Stomach (tissue), 8 donors: ENCODE measurements at regions not wholly inside any gene's neighbourhood (a gene's known extent, or its start where the extent isn't known, plus 50 kb on each side); places are given as distances from the start of the nearest gene placed in this dataset.

Experiments
- DNase-seq, 2 donors: peaks; one replicate each; pipeline versions ENCODE4 v3.0.0 to v3.0.0-alpha.2; 2013 to 2019
- H3K27ac ChIP-seq, 5 donors: fragments of 200-600 bp in 4 of 5; sonication (generic) in 4 of 5; one replicate each; pipeline ENCODE4 v1.5.1; 2013 to 2019; ENCODE audit warnings: mild to moderate bottlenecking in 1 of 5, moderate library complexity in 1 of 5
- H3K27me3 ChIP-seq, 3 donors: fragments of 200-600 bp; sonication (generic); one replicate each; pipeline ENCODE4 v1.5.1; 2017 to 2019; ENCODE audit warnings: mixed run types in 1 of 3
- H3K36me3 ChIP-seq, 4 donors: fragments of 200-600 bp; sonication (generic); 1 replicate in 3 of 4; 2 replicates in 1 of 4; pipeline ENCODE4 v1.5.1; 2016 to 2019
- H3K4me1 ChIP-seq, 4 donors: fragments of 200-600 bp; sonication (generic); one replicate each; pipeline ENCODE4 v1.5.1; 2016 to 2019
- H3K4me3 ChIP-seq, 4 donors: fragments of 200-600 bp; sonication (generic) in 3 of 4; one replicate each; pipeline ENCODE4 v1.5.1; 2016 to 2019; ENCODE audit warnings: mild to moderate bottlenecking in 1 of 4
- H3K9me3 ChIP-seq, 4 donors: fragments of 200-600 bp; sonication (generic); one replicate each; pipeline ENCODE4 v1.5.1; 2016 to 2019
- EP300 ChIP-seq: sonication (generic); formaldehyde crosslinking; IDR thresholded peaks from one replicate; pipeline ENCODE4 v1.6.1; 2017; ENCODE audit warnings: antibody characterized with exemption
- POLR2A ChIP-seq, 4 donors: fragments of 450-650 bp; IDR thresholded peaks; one replicate each; pipeline ENCODE4 v1.6.1; 2016; ENCODE audit warnings: antibody characterized with exemption in 4 of 4, control low read depth in 2 of 4, mild to moderate bottlenecking in 1 of 4, moderate library complexity in 1 of 4
- POLR2AphosphoS5 ChIP-seq, 3 donors: sonication (generic); formaldehyde crosslinking; IDR thresholded peaks; one replicate each; pipeline ENCODE4 v1.6.1; 2016; ENCODE audit warnings: antibody characterized with exemption in 3 of 3
- WGBS, 5 donors: extraction: QIAGEN DNeasy Blood & Tissue Kit in 3 of 5; methylation state at CpG; one replicate each; pipeline versions ENCODE4 v1.1.5 to v1.1.7; 2013 to 2018; 5-methylcytosine and 5-hydroxymethylcytosine counted together
- intact Hi-C: fragments of 100-400 bp; cut with DNase I; formaldehyde crosslinking; loops from one replicate; pipeline ENCODE4 v1.15.1; 2023; ENCODE audit warnings: low total_unique reads
- TF ChIP-seq, protein P1 (sequence below), 7 experiments: fragments of 450-650 bp in 4 of 7; fragments of 200-600 bp in 3 of 7; sonication (generic) in 3 of 7; IDR thresholded peaks; one replicate each; pipeline ENCODE4 v1.5.1; 2016 to 2019; ENCODE audit warnings: antibody characterized with exemption in 7 of 7, control low read depth in 2 of 7, mild to moderate bottlenecking in 1 of 7
- donor health status: healthy with polysubstance abuse.
- donor health status: Bipolar disorder and iron deficiency.
- donor health status: healthy.

DNA sequence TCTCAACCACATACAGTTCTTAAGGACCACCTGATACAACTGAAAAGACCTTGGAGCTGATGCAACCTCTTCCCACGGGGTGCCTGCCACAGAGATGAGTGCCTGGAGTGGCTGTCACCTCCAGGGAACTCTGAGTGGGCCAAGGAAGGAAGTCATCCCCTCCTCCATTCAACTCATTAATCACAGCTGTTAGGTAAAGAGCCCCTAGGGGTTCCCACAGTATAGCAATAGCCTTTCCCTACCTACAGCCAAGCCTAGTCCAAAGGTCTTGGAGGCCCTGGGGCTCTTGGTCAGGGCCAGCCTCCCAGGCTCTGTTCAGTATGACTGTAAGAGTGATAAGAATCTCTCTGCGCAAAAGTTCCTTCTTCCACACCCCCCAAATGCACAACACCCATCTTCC is 70.4 kb upstream of the NFE2L3 start:
- Histone ChIP-seq H3K9me3 (no peaks in the 10 kb centered on the region), H3K4me1 (peaks cover 0 to 11% (median 9%) of the 10 kb centered on the region in 4 donors), H3K36me3 (no peaks in the 10 kb centered on the region), H3K27me3 (peaks cover 0 to 48% (median 15%) of the 10 kb centered on the region in 3 donors), H3K4me3 (no peak overlapping the region), H3K27ac (no peak overlapping the region)
- TF ChIP-seq, protein P1, sequence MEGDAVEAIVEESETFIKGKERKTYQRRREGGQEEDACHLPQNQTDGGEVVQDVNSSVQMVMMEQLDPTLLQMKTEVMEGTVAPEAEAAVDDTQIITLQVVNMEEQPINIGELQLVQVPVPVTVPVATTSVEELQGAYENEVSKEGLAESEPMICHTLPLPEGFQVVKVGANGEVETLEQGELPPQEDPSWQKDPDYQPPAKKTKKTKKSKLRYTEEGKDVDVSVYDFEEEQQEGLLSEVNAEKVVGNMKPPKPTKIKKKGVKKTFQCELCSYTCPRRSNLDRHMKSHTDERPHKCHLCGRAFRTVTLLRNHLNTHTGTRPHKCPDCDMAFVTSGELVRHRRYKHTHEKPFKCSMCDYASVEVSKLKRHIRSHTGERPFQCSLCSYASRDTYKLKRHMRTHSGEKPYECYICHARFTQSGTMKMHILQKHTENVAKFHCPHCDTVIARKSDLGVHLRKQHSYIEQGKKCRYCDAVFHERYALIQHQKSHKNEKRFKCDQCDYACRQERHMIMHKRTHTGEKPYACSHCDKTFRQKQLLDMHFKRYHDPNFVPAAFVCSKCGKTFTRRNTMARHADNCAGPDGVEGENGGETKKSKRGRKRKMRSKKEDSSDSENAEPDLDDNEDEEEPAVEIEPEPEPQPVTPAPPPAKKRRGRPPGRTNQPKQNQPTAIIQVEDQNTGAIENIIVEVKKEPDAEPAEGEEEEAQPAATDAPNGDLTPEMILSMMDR (IDR thresholded peaks at IDR 0.05): no peak
- TF ChIP-seq POLR2AphosphoS5 (IDR thresholded peaks at IDR 0.05) (no peak), POLR2A (IDR thresholded peaks at IDR 0.05) (no peak), EP300 (no peak)
- intact Hi-C loops: loop anchor here (5.0 kb wide), 1 partner anchor 276 kb away; no protein-coding TSS in a partner anchor
- peak in 1 of 2 donors; percentile 47 for DNase-seq
- 37 to 55% (median 50%) methylated on average over 2 of the region's 2 CpGs for WGBS, 5 donors

DNA sequence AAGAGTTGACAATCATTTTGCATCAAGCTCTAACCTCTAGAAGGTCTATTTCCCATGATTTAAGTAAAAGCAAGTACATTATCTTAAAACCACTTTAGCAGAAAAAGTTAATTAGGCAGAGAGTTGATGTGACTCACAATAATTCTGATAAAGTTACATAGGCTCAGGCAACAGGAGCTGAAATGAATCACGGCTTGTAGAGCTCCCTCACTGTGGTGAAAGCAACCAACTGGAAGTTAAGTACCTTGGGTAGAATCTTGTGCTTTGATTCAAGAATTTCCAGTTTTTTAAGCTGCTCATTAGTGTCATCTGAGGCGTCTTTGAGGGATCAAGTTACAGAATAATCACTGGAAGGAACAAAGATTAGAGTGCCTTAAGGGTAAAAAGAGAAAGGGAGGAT is 68.9 kb upstream of the NFE2L3 start:
- intact Hi-C loops: loop anchor here (5.0 kb wide), 1 partner anchor 274 kb away; no protein-coding TSS in a partner anchor
- H3K9me3 ChIP-seq: no peaks in the 10 kb centered on the region
- H3K36me3 ChIP-seq: no peaks in the 10 kb centered on the region
- TF ChIP-seq EP300: no peak
- no peak for TF ChIP-seq POLR2AphosphoS5 (IDR thresholded peaks at IDR 0.05)
- TF ChIP-seq, protein P1 (IDR thresholded peaks at IDR 0.05): no peak
- no peak for TF ChIP-seq POLR2A (IDR thresholded peaks at IDR 0.05)
- DNase-seq: peak in 1 of 2 donors; percentile 36
- 39 to 55% (median 43%) methylated on average over 2 of the region's 2 CpGs for WGBS, 5 donors
- H3K27me3 ChIP-seq: peaks cover 0 to 33% (median 9%) of the 10 kb centered on the region in 3 donors
- H3K4me3 ChIP-seq: no peak overlapping the region
- no peak overlapping the region for H3K27ac ChIP-seq
- peaks cover 0 to 11% (median 9%) of the 10 kb centered on the region in 4 donors for H3K4me1 ChIP-seq

DNA sequence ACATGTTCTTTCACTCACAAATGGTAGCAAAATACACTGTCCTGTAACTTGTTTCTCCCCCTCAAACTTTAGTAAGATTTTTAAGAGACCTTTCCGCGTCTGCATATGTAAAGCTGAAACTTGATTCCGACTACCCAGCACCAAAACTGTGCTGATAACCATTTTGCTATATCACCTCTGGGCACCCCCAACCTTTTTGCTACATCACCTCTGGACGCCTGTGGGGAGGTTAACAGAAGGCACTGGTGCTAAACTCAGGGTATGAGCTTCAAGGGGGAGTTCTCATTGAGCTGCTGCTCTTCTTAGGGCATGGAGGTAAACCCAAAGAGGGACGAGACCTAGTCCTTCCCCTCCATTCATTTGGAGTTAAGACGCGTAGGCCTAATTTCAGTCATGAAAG is 67.6 kb upstream of the NFE2L3 start:
- no peaks in the 10 kb centered on the region for H3K4me1 ChIP-seq
- no peaks in the 10 kb centered on the region for H3K36me3 ChIP-seq
- TF ChIP-seq, protein P1 (IDR thresholded peaks at IDR 0.05): no peak
- TF ChIP-seq POLR2A (IDR thresholded peaks at IDR 0.05): no peak
- TF ChIP-seq EP300: no peak
- no peak for TF ChIP-seq POLR2AphosphoS5 (IDR thresholded peaks at IDR 0.05)
- no peak overlapping the region for H3K4me3 ChIP-seq
- no peaks in the 10 kb centered on the region for H3K9me3 ChIP-seq
- 90 to 95% (median 94%) methylated on average over 7 of the region's 7 CpGs for WGBS, 5 donors
- no peak for DNase-seq
- intact Hi-C loops: loop anchor here (5.0 kb wide), 1 partner anchor 273 kb away; no protein-coding TSS in a partner anchor
- H3K27ac ChIP-seq: no peak overlapping the region
- H3K27me3 ChIP-seq: peaks cover 0 to 20% (median 0%) of the 10 kb centered on the region in 3 donors

DNA sequence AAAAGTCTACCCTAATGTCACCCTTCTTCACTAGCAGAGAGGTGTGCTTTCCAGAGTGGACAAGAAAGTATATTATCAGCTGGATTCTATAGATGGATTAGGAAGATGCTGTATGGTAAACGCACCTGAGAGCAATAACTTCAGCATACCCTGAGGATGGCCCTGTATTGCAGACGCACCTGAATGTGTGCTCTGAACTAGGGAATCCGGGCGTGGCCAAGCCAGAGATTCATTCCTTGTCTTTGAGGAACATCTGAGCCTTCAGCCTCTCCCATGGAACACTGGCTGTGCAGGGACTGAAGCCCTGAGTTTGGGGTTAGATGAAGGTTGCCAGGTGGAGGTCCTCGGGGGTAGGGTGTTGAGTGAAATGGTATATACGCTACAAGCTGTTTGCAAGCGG is 66.2 kb upstream of the NFE2L3 start:
- H3K27ac ChIP-seq: no peak overlapping the region
- peaks cover 0 to 3% (median 2%) of the 10 kb centered on the region in 4 donors for H3K4me1 ChIP-seq
- intact Hi-C loops: no loop called here
- H3K36me3 ChIP-seq: no peaks in the 10 kb centered on the region
- WGBS, 5 donors: 86 to 95% (median 90%) methylated on average over 7 of the region's 7 CpGs
- H3K27me3 ChIP-seq: peaks cover 0 to 11% (median 0%) of the 10 kb centered on the region in 3 donors
- no peak overlapping the region for H3K4me3 ChIP-seq
- no peaks in the 10 kb centered on the region for H3K9me3 ChIP-seq
- DNase-seq: no peak
- TF ChIP-seq, protein P1 (IDR thresholded peaks at IDR 0.05): no peak
- no peak for TF ChIP-seq POLR2AphosphoS5 (IDR thresholded peaks at IDR 0.05)
- TF ChIP-seq POLR2A (IDR thresholded peaks at IDR 0.05): no peak
- TF ChIP-seq EP300: no peak
